IMR-90 (cell line): ENCODE measurements at regions not wholly inside any gene's neighbourhood (a gene's known extent, or its start where the extent isn't known, plus 50 kb on each side); places are given as distances from the start of the nearest gene placed in this dataset.

Experiments
- BHLHE40 ChIP-seq: fragments of 150-350 bp; IDR thresholded peaks from 2 replicates; pipeline ENCODE4 v1.6.1; 2016; ENCODE audit warnings: mild to moderate bottlenecking, low read depth, low read length
- FOS ChIP-seq: fragments of 150-350 bp; IDR thresholded peaks from 2 replicates; pipeline ENCODE4 v1.6.1; 2016; ENCODE audit warnings: low read depth, low read length
- MAFK ChIP-seq: IDR thresholded peaks from 2 replicates; pipeline ENCODE4 v1.6.1; 2012; ENCODE audit warnings: low read depth, low read length, improper control_type of control experiment
- MAZ ChIP-seq: IDR thresholded peaks from 2 replicates; pipeline ENCODE4 v1.6.1; 2012; ENCODE audit warnings: low read depth, mild to moderate bottlenecking, low read length, improper control_type of control experiment, moderate library complexity, borderline replicate concordance
- MXI1 ChIP-seq: IDR thresholded peaks from 2 replicates; pipeline ENCODE4 v1.6.1; 2012; ENCODE audit warnings: low read depth, mild to moderate bottlenecking, low read length, moderate library complexity, borderline replicate concordance
- POLR2A ChIP-seq: IDR thresholded peaks from 2 replicates; pipeline ENCODE4 v1.6.1; 2012; ENCODE audit warnings: mild to moderate bottlenecking, low read depth, low read length
- RAD21 ChIP-seq: IDR thresholded peaks from 2 replicates; pipeline ENCODE4 v1.6.1; 2012; ENCODE audit warnings: low read length, improper control_type of control experiment
- RCOR1 ChIP-seq: IDR thresholded peaks from 2 replicates; pipeline ENCODE4 v1.6.1; 2012; ENCODE audit warnings: mild to moderate bottlenecking, low read length, improper control_type of control experiment; ENCODE audit not compliant: insufficient replicate concordance
- SMC3 ChIP-seq: fragments of 150-350 bp; IDR thresholded peaks from 2 replicates; pipeline ENCODE4 v1.6.1; 2016; ENCODE audit warnings: low read depth, mild to moderate bottlenecking, antibody characterized with exemption, low read length, moderate library complexity
- TF ChIP-seq, protein P1 (sequence below): conservative IDR thresholded peaks from 2 replicates; pipeline ENCODE4 v1.5.1; 2012; ENCODE audit warnings: mild to moderate bottlenecking, low read depth, low read length, improper control_type of control experiment
- TF ChIP-seq, protein P2 (sequence below): fragments of 150-350 bp; IDR thresholded peaks from 2 replicates; pipeline ENCODE4 v1.6.1; 2017; ENCODE audit warnings: mild to moderate bottlenecking, antibody characterized with exemption, low read length, low read depth

DNA sequence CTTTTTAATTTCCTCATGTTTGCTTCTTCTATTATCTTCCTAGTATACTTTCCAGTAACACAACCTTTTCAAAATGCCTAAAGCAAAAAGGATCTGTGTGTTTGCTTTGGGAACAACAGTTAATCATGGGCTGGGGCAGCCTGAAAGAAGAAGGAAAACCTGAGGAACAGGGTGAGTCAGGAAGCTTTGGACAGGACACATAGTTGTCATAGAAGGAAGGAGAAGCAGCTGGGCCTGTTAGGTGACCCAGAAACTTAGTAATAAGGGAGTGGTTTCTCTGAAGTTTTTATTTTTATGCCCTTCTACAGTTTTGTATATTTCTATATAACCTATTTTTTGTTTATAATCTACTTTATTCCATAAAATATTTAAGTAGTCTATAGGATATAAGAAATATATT lies 61.4 kb downstream of the CD24 start:
- TF ChIP-seq POLR2A (no peak), BHLHE40 (no peak), RAD21 (no peak), SMC3 (no peak), MXI1 (no peak), FOS (no peak), MAZ (no peak), MAFK (no peak), RCOR1 (no peak)
- TF ChIP-seq, protein P1, sequence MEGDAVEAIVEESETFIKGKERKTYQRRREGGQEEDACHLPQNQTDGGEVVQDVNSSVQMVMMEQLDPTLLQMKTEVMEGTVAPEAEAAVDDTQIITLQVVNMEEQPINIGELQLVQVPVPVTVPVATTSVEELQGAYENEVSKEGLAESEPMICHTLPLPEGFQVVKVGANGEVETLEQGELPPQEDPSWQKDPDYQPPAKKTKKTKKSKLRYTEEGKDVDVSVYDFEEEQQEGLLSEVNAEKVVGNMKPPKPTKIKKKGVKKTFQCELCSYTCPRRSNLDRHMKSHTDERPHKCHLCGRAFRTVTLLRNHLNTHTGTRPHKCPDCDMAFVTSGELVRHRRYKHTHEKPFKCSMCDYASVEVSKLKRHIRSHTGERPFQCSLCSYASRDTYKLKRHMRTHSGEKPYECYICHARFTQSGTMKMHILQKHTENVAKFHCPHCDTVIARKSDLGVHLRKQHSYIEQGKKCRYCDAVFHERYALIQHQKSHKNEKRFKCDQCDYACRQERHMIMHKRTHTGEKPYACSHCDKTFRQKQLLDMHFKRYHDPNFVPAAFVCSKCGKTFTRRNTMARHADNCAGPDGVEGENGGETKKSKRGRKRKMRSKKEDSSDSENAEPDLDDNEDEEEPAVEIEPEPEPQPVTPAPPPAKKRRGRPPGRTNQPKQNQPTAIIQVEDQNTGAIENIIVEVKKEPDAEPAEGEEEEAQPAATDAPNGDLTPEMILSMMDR: no peak
- TF ChIP-seq, protein P2, sequence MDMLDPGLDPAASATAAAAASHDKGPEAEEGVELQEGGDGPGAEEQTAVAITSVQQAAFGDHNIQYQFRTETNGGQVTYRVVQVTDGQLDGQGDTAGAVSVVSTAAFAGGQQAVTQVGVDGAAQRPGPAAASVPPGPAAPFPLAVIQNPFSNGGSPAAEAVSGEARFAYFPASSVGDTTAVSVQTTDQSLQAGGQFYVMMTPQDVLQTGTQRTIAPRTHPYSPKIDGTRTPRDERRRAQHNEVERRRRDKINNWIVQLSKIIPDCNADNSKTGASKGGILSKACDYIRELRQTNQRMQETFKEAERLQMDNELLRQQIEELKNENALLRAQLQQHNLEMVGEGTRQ: no peak
